WTC11 (cell line): ENCODE measurements at regions not wholly inside any gene's neighbourhood (a gene's known extent, or its start where the extent isn't known, plus 50 kb on each side); places are given as distances from the start of the nearest gene placed in this dataset.

Source experiments
- ATAC-seq: fragments of 200-7000 bp; cut with Tn5 transposase; 2 replicates; pipeline ENCODE4 v1.10.0; 2021; ENCODE audit warnings: mild to moderate bottlenecking, moderate library complexity
- CTCF ChIA-PET: fragments of 300-600 bp; sonication (Branson Sonifier 250); formaldehyde crosslinking; loops from one replicate; lab custom pipeline; 2021; ENCODE audit warnings: antibody characterized with exemption; lab: Charles Lee
- POLR2A ChIA-PET: fragments of 350-600 bp; sonication (Branson Sonifier 250); formaldehyde crosslinking; loops from one replicate; lab custom pipeline; 2021; ENCODE audit warnings: antibody characterized with exemption; lab: Charles Lee
- DNase-seq: peaks from one replicate; pipeline ENCODE4 v3.0.0; 2021; ENCODE audit warnings: low spot score
- H3K27ac Mint-ChIP-seq: 2 replicates; pipeline ENCODE4 v1.8.0; 2021; ENCODE audit warnings: mixed read lengths
- H3K27me3 Mint-ChIP-seq: 2 replicates; pipeline ENCODE4 v1.8.0; 2021; ENCODE audit warnings: low read depth, mild to moderate bottlenecking, moderate library complexity, mixed read lengths
- H3K36me3 Mint-ChIP-seq: 2 replicates; pipeline ENCODE4 v1.8.0; 2021; ENCODE audit warnings: mixed read lengths
- H3K4me1 Mint-ChIP-seq: 2 replicates; pipeline ENCODE4 v1.8.0; 2022; ENCODE audit warnings: mixed read lengths
- H3K4me3 Mint-ChIP-seq: 2 replicates; pipeline ENCODE4 v1.8.0; 2021; ENCODE audit warnings: mild to moderate bottlenecking, moderate library complexity, mixed read lengths
- H3K9me3 Mint-ChIP-seq: 2 replicates; pipeline ENCODE4 v1.8.0; 2021; ENCODE audit warnings: mixed read lengths
- ELF4 ChIP-seq: sonication (generic); formaldehyde crosslinking; IDR thresholded peaks from 2 replicates; pipeline ENCODE4 v1.8.1; 2022; ENCODE audit warnings: low read depth, mild to moderate bottlenecking, moderate library complexity, missing genetic modification reagents
- FOXP1 ChIP-seq: sonication (generic); formaldehyde crosslinking; IDR thresholded peaks from 2 replicates; pipeline ENCODE4 v1.8.0; 2022; ENCODE audit warnings: missing genetic modification reagents, mild to moderate bottlenecking, moderate library complexity, borderline replicate concordance
- FOXP4 ChIP-seq: sonication (generic); formaldehyde crosslinking; IDR thresholded peaks from 2 replicates; pipeline ENCODE4 v1.8.0; 2022; ENCODE audit warnings: mild to moderate bottlenecking, missing genetic modification reagents
- GTF2I ChIP-seq: fragments of 250-450 bp; sonication (Bioruptor Pico); conservative IDR thresholded peaks from 2 replicates; pipeline ENCODE4 v1.4.0; 2021; ENCODE audit warnings: mild to moderate bottlenecking
- IRF2 ChIP-seq: sonication (generic); formaldehyde crosslinking; IDR thresholded peaks from 2 replicates; pipeline ENCODE4 v1.8.0; 2022; ENCODE audit warnings: low read depth, missing genetic modification reagents, borderline replicate concordance
- JAZF1 ChIP-seq: fragments of 250-450 bp; sonication (Bioruptor Pico); IDR thresholded peaks from 2 replicates; pipeline ENCODE4 v1.9.0; 2021; ENCODE audit warnings: moderate library complexity, mild to moderate bottlenecking, inconsistent platforms
- KAT7 ChIP-seq: sonication (generic); formaldehyde crosslinking; IDR thresholded peaks from 2 replicates; pipeline ENCODE4 v1.8.1; 2023; ENCODE audit warnings: missing genetic modification reagents, mild to moderate bottlenecking, borderline replicate concordance
- MXD4 ChIP-seq: fragments of 250-450 bp; sonication (Bioruptor Pico); IDR thresholded peaks from 2 replicates; pipeline ENCODE4 v1.8.0; 2021; ENCODE audit warnings: mild to moderate bottlenecking, moderate library complexity, borderline replicate concordance
- NR2C2 ChIP-seq: sonication (generic); formaldehyde crosslinking; IDR thresholded peaks from 2 replicates; pipeline ENCODE4 v1.8.0; 2022; ENCODE audit warnings: mild to moderate bottlenecking, missing genetic modification reagents
- SMAD3 ChIP-seq: sonication (generic); formaldehyde crosslinking; IDR thresholded peaks from 2 replicates; pipeline ENCODE4 v1.8.0; 2022; ENCODE audit warnings: missing genetic modification reagents, mild to moderate bottlenecking, borderline replicate concordance
- SP1 ChIP-seq: sonication (generic); formaldehyde crosslinking; conservative IDR thresholded peaks from 2 replicates; pipeline ENCODE4 v1.8.1; 2022; ENCODE audit warnings: missing genetic modification reagents
- STAT6 ChIP-seq: sonication (generic); formaldehyde crosslinking; conservative IDR thresholded peaks from 2 replicates; pipeline ENCODE4 v1.8.1; 2023; ENCODE audit warnings: mild to moderate bottlenecking, low read depth, missing genetic modification reagents, moderate library complexity
- ZMAT4 ChIP-seq: fragments of 250-450 bp; sonication (Bioruptor Pico); IDR thresholded peaks from 2 replicates; pipeline ENCODE4 v1.9.0; 2021; ENCODE audit warnings: mild to moderate bottlenecking
- ZNF232 ChIP-seq: sonication (generic); formaldehyde crosslinking; IDR thresholded peaks from 2 replicates; pipeline ENCODE4 v1.8.0; 2022; ENCODE audit warnings: mild to moderate bottlenecking, missing genetic modification reagents
- ZNF416 ChIP-seq: fragments of 250-450 bp; sonication (Bioruptor Pico); IDR thresholded peaks from 2 replicates; pipeline ENCODE4 v1.9.0; 2021; ENCODE audit warnings: mild to moderate bottlenecking, inconsistent platforms
- ZNF423 ChIP-seq: fragments of 250-450 bp; sonication (Bioruptor Pico); IDR thresholded peaks from 2 replicates; pipeline ENCODE4 v2.1.2; 2022; ENCODE audit warnings: mild to moderate bottlenecking, moderate library complexity
- TF ChIP-seq, protein P1 (sequence below): sonication (generic); formaldehyde crosslinking; IDR thresholded peaks from 2 replicates; pipeline ENCODE4 v1.8.0; 2022; ENCODE audit warnings: mild to moderate bottlenecking, missing genetic modification reagents
- TF ChIP-seq, protein P2 (sequence below): fragments of 250-450 bp; sonication (Bioruptor Pico); conservative IDR thresholded peaks from 2 replicates; pipeline ENCODE4 v1.9.0; 2021; ENCODE audit warnings: mild to moderate bottlenecking

DNA sequence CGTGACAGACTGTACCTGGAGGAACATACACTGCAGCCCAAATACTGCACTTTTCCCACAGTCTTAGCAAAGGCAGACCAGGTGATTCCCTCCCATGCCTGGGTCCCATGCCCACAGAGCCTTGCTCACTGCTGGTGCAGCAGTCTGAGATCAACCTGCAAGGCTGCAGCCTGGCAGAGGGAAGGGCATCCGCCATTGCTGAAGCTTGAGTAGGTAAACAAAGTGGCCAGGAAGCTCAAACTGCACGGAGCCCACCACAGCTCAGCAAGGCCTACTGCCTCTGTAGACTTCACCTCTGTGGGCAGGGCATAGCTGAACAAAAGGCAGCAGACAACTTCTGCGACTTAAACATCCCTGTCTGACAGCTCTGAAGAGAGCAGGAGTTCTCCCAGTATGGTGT lies 597.8 kb upstream of the MBL2 start:
- Mint-ChIP-seq H3K4me3 (no peak overlapping the region), H3K4me1 (peaks cover 3% of the 10 kb centered on the region), H3K27ac (no peak overlapping the region), H3K36me3 (peaks cover 57% of the 10 kb centered on the region), H3K9me3 (peaks cover 52% of the 10 kb centered on the region), H3K27me3 (peaks cover 12% of the 10 kb centered on the region)
- CTCF ChIA-PET = no interaction called here
- DNase-seq (no peak), ATAC-seq (no peak)
- POLR2A ChIA-PET = no interaction called here
- TF ChIP-seq STAT6 (CRISPR knock-in tag) = no peak
- no peak for TF ChIP-seq ZMAT4 (CRISPR knock-in tag)
- TF ChIP-seq FOXP4 = no peak
- TF ChIP-seq, protein P1, sequence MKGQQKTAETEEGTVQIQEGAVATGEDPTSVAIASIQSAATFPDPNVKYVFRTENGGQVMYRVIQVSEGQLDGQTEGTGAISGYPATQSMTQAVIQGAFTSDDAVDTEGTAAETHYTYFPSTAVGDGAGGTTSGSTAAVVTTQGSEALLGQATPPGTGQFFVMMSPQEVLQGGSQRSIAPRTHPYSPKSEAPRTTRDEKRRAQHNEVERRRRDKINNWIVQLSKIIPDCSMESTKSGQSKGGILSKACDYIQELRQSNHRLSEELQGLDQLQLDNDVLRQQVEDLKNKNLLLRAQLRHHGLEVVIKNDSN (CRISPR knock-in tag) = no peak
- no peak for TF ChIP-seq IRF2 (CRISPR knock-in tag)
- no peak for TF ChIP-seq ELF4 (CRISPR knock-in tag)
- no peak for TF ChIP-seq ZNF416 (CRISPR knock-in tag)

- peaks cover 58% of the 10 kb centered on the region for H3K4me1 Mint-ChIP-seq
- ChIA-PET POLR2A (no interaction called here), CTCF (no interaction called here)
- no peaks in the 10 kb centered on the region; the same call in 1 of the 2 replicates for H3K27me3 Mint-ChIP-seq
- peaks cover 26% of the 10 kb centered on the region for H3K9me3 Mint-ChIP-seq
- H3K36me3 Mint-ChIP-seq = peaks cover 33% of the 10 kb centered on the region
- DNase-seq = no peak
- ATAC-seq = no peak
- TF ChIP-seq, protein P2, sequence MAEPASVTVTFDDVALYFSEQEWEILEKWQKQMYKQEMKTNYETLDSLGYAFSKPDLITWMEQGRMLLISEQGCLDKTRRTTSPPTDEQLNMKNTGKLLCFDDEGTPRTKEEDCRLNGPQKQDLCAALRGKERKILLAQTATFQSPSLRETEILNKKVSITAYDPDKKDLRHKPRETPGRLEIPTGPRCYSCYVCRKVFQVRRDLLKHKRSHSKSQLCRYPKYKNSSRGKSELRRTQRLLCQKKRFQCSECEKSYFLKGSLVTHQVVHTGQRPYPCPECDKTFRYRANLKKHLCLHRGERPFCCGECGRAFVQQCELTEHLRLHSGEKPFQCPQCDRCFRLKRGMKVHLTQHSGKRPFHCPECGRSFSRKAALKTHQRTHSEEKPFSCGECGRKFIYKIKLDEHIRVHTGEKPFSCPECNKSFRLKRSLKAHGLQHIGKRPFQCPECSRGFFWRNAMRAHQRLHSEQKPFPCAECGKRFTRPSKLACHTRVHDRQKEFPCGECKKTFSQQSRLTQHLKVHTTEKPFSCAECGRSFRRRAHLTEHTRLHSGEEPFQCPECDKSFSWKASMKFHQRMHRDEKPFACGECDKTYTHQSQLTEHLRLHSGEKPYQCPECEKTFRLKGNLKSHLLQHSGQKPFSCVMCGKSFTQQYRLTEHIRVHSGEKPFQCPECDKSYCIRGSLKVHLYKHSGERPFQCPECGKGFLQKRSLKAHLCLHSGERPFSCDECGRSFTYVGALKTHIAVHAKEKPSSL (CRISPR knock-in tag) = no peak
- TF ChIP-seq ZNF423 = no peak
- peak overlapping the region; percentile 92 for H3K27ac Mint-ChIP-seq
- H3K4me3 Mint-ChIP-seq = no peak overlapping the region
These were observed 589.4 kb upstream of the MBL2 start for GRCh38 chr10:53361936-53362335.

- H3K4me3 Mint-ChIP-seq = no peak overlapping the region
- TF ChIP-seq ZNF232 (CRISPR knock-in tag) = no peak
- TF ChIP-seq FOXP1 = no peak
- TF ChIP-seq GTF2I (CRISPR knock-in tag) = no peak
- TF ChIP-seq JAZF1 (CRISPR knock-in tag) = no peak
- TF ChIP-seq ZNF423 = no peak
- TF ChIP-seq SMAD3 (CRISPR knock-in tag) = no peak
- no peak for TF ChIP-seq MXD4 (CRISPR knock-in tag)
- no peak for TF ChIP-seq KAT7 (CRISPR knock-in tag)
- TF ChIP-seq NR2C2 (CRISPR knock-in tag) = no peak
- TF ChIP-seq SP1 = no peak
- no peak for ATAC-seq
- H3K27me3 Mint-ChIP-seq = no peaks in the 10 kb centered on the region; the same call in 1 of the 2 replicates
- peak overlapping the region; percentile 88 for H3K27ac Mint-ChIP-seq
- DNase-seq = no peak
- H3K36me3 Mint-ChIP-seq = peaks cover 33% of the 10 kb centered on the region
- ChIA-PET CTCF (no interaction called here), POLR2A (no interaction called here)
- peaks cover 63% of the 10 kb centered on the region for H3K4me1 Mint-ChIP-seq
- H3K9me3 Mint-ChIP-seq = peaks cover 26% of the 10 kb centered on the region
These were observed 588.7 kb upstream of the MBL2 start for GRCh38 chr10:53361281-53361680.
